Spleen (tissue), 7 donors: ENCODE measurements at regions not wholly inside any gene's neighbourhood (a gene's known extent, or its start where the extent isn't known, plus 50 kb on each side); places are given as distances from the start of the nearest gene placed in this dataset.

Source experiments
- POLR2A ChIP-seq, 3 donors: fragments of 450-650 bp; IDR thresholded peaks; one replicate each; pipeline ENCODE4 v1.5.1; 2017; ENCODE audit warnings: antibody characterized with exemption in 3 of 3, mild to moderate bottlenecking in 1 of 3
- TF ChIP-seq, protein P1 (sequence below), 11 experiments: fragments of 200-600 bp in 7 of 11; fragments of 450-650 bp in 4 of 11; sonication (generic) in 4 of 11; IDR thresholded peaks in 8 of 11; conservative IDR thresholded peaks in 3 of 11; 1 replicate in 7 of 11; 2 replicates in 4 of 11; pipeline versions ENCODE4 v1.4.0 to v1.8.0; 2016 to 2021; ENCODE audit warnings: antibody characterized with exemption in 11 of 11, inconsistent platforms in 4 of 11, mild to moderate bottlenecking in 1 of 11
- donor health status: DM: no; HTN: no; CAD: no; lungs with moderate emphysema.
- donor health status: DM: no; HTN: no; CAD: no.
- donor health status: DM: no; HTN: no; CAD: no.

DNA sequence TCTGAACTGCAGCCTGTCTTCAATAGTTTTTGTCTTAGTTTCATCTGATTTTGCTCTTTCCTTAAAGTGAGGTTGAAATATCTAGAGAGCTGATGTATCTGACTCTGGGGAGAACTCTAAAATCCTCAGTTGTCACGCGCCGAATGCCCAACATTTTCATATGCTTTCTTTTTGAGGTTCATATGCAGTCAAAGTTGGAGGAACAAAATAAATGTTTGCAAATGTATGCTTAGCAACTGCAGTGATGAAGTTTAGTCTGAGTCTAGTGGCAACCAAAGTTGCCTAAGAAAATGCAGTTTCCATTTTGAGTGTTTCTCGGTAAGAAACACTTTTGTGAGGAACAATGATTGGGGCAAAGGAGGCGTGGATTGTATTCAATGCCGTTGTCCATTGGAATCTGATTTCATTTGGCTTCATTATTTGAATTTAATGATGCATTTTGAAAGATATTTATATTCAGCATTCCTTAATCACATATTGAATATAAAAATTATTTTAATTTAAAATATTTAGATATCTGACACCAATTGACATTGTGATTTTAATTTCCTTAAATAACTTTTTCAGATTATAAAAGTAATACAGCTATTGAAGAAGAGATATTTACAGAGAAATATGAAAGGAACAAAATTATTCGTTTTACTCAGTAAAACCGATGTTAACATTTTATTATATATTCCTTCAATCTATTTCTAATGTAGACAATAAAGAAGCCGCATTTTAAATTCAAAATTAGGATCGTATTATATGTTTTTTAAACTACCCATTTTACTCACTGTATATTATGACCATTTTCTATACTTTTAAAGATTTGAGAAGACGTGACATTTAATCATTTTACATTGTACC, 122.0 kb downstream of the PLEKHG1 start:
- TF ChIP-seq, protein P1, sequence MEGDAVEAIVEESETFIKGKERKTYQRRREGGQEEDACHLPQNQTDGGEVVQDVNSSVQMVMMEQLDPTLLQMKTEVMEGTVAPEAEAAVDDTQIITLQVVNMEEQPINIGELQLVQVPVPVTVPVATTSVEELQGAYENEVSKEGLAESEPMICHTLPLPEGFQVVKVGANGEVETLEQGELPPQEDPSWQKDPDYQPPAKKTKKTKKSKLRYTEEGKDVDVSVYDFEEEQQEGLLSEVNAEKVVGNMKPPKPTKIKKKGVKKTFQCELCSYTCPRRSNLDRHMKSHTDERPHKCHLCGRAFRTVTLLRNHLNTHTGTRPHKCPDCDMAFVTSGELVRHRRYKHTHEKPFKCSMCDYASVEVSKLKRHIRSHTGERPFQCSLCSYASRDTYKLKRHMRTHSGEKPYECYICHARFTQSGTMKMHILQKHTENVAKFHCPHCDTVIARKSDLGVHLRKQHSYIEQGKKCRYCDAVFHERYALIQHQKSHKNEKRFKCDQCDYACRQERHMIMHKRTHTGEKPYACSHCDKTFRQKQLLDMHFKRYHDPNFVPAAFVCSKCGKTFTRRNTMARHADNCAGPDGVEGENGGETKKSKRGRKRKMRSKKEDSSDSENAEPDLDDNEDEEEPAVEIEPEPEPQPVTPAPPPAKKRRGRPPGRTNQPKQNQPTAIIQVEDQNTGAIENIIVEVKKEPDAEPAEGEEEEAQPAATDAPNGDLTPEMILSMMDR (IDR thresholded peaks at IDR 0.05 in 8 of 11, conservative IDR thresholded peaks at IDR 0.05 in 3 of 11), result no peak
- no peak for TF ChIP-seq POLR2A (IDR thresholded peaks at IDR 0.05)
